ENCODE measurements at regions not wholly inside any gene's neighbourhood (a gene's known extent, or its start where the extent isn't known, plus 50 kb on each side); places are given as distances from the start of the nearest gene placed in this dataset.

DNA sequence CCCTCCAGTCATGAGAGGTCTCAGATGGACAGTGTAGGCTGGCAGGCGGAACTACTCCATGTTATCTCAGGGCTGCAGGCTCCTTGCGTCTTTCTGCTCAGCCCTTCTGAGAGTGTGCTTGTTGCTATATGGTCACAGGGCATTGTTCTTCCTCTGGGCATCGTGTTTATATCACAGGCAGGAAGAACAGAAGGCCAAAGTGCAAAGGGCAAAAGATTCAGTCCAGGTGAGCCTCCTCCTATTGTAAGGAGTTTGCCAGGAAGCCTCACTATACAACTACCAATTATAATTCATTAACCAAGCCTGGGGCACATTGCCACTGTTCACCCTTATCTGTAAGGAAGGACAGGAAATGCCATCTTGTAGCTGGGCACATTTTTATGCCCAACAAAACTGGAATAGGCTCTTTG lies 195.5 kb upstream of the KITLG start:
- 75% methylated on average over 3 of the region's 3 CpGs for WGBS (ENCODE audit: low lambda C conversion rate)
- no peaks in the 10 kb centered on the region for H3K27me3 ChIP-seq (ENCODE audit: insufficient read depth)
- H3K4me1 ChIP-seq (ENCODE audit: control insufficient read depth in 1 of 2, insufficient read depth in 2 of 2, low read depth in 1 of 2, low read length in 1 of 2): no peaks in the 10 kb centered on the region; a peak in 1 of 4 replicates
- H3K9ac ChIP-seq: no peak overlapping the region
- TF ChIP-seq NFIC (IDR thresholded peaks at IDR 0.05; ENCODE audit: borderline replicate concordance) (no peak), RAD21 (IDR thresholded peaks at IDR 0.05; ENCODE audit: low read length) (no peak), SIN3A (IDR thresholded peaks at IDR 0.05; ENCODE audit: borderline replicate concordance, low read depth, low read length) (no peak), FOSL2 (IDR thresholded peaks at IDR 0.05; ENCODE audit: borderline replicate concordance, low read depth) (no peak), PBX3 (IDR thresholded peaks at IDR 0.05) (no peak), USF1 (IDR thresholded peaks at IDR 0.05; ENCODE audit: borderline replicate concordance, low read depth) (no peak), TAF1 (IDR thresholded peaks at IDR 0.05; ENCODE audit: borderline replicate concordance, low read depth, low read length) (no peak), POLR2AphosphoS5 (IDR thresholded peaks at IDR 0.05; ENCODE audit: low read depth, low read length) (no peak), MEF2A (IDR thresholded peaks at IDR 0.05; ENCODE audit: borderline replicate concordance, low read depth) (no peak), GABPA (IDR thresholded peaks at IDR 0.05; ENCODE audit: low read depth) (no peak), SMC3 (IDR thresholded peaks at IDR 0.05; ENCODE audit: low read depth, low read length) (no peak), ELF1 (IDR thresholded peaks at IDR 0.05) (no peak)
- no peaks in the 10 kb centered on the region for H3K36me3 ChIP-seq (replicated peaks in 1 of 2; ENCODE audit: control insufficient read depth in 1 of 2, insufficient read depth in 2 of 2, low read length in 1 of 2)
- no peak for DNase-seq
- no peaks in the 10 kb centered on the region for H3K79me2 ChIP-seq (ENCODE audit: insufficient read depth)
- no peak overlapping the region for H3K4me3 ChIP-seq (ENCODE audit: low read depth in 2 of 2, low read length in 1 of 2)
- POLR2A ChIA-PET: no interaction called here
- no peaks in the 10 kb centered on the region for H3K9me3 ChIP-seq
- no peaks in the 10 kb centered on the region for H3F3A ChIP-seq (replicated peaks; ENCODE audit: insufficient read depth)
- no peaks in the 10 kb centered on the region for H3K9me2 ChIP-seq
- H2AFZ ChIP-seq (ENCODE audit: low read depth): no peak overlapping the region
- H3K27ac ChIP-seq (ENCODE audit: low read depth in 2 of 2, low read length in 1 of 2): no peak overlapping the region
- H4K20me1 ChIP-seq (ENCODE audit: insufficient read depth): no peaks in the 10 kb centered on the region
- CTCF ChIA-PET: no interaction called here
- H3K4me2 ChIP-seq: no peak overlapping the region

DNA sequence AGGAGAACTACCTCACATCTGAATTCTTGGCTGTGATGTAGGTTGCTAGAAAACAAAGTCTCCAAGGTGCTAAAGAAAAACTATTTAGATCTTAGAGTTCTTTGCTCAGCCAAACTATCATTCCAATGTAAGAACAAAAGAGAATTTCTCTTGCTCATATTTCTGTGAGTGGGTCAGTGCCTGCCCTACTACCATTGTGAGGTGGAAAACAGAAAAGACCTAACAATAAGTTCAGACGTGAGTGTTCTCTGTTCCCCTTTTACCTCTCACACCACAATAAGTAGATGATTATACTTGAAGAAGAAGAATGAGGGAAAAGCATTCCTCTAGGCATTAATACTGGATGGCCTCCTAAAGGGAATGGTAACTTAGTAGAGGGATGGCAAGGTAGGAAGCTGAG lies 187.4 kb upstream of the KITLG start:
- Histone ChIP-seq H3K79me2 (ENCODE audit: insufficient read depth) (no peaks in the 10 kb centered on the region), H3K4me1 (ENCODE audit: control insufficient read depth in 1 of 2, insufficient read depth in 2 of 2, low read depth in 1 of 2, low read length in 1 of 2) (no peaks in the 10 kb centered on the region), H3K4me3 (ENCODE audit: low read depth in 2 of 2, low read length in 1 of 2) (no peak overlapping the region), H3F3A (replicated peaks; ENCODE audit: insufficient read depth) (no peaks in the 10 kb centered on the region), H3K9ac (no peak overlapping the region), H3K27me3 (ENCODE audit: insufficient read depth) (no peaks in the 10 kb centered on the region), H3K9me3 (no peaks in the 10 kb centered on the region), H4K20me1 (ENCODE audit: insufficient read depth) (no peaks in the 10 kb centered on the region), H3K36me3 (replicated peaks in 1 of 2; ENCODE audit: control insufficient read depth in 1 of 2, insufficient read depth in 2 of 2, low read length in 1 of 2) (no peaks in the 10 kb centered on the region), H2AFZ (ENCODE audit: low read depth) (no peak overlapping the region), H3K27ac (ENCODE audit: low read depth in 2 of 2, low read length in 1 of 2) (no peak overlapping the region), H3K9me2 (no peaks in the 10 kb centered on the region), H3K4me2 (no peak overlapping the region)
- ChIA-PET POLR2A (no interaction called here), CTCF (no interaction called here)
- TF ChIP-seq EZH2phosphoT487 (IDR thresholded peaks at IDR 0.05; ENCODE audit: borderline replicate concordance, low read depth): no peak
- TF ChIP-seq NRF1 (IDR thresholded peaks at IDR 0.05; ENCODE audit: low read depth, low read length): no peak
- TF ChIP-seq RCOR1 (IDR thresholded peaks at IDR 0.05; ENCODE audit: low read length): no peak
- no peak for TF ChIP-seq SIN3A (IDR thresholded peaks at IDR 0.05; ENCODE audit: borderline replicate concordance, low read depth, low read length)
- no peak for TF ChIP-seq TEAD4 (IDR thresholded peaks at IDR 0.05; ENCODE audit: borderline replicate concordance, insufficient read depth)
- TF ChIP-seq ZBTB33 (IDR thresholded peaks at IDR 0.05; ENCODE audit: borderline replicate concordance, low read depth): no peak
- no peak for TF ChIP-seq FOSL2 (IDR thresholded peaks at IDR 0.05; ENCODE audit: borderline replicate concordance, low read depth)
- WGBS (ENCODE audit: low lambda C conversion rate): 80% methylated on average over 1 of the region's 1 CpG
- DNase-seq: no peak
